Activated CD4-positive, alpha-beta memory T cell treated with anti-CD3 and anti-CD28 coated beads, Interleukin-2, amount 10 ng/mL, durations not matched to agents 7 days and 5 days (primary cell): ENCODE measurements at regions not wholly inside any gene's neighbourhood (a gene's known extent, or its start where the extent isn't known, plus 50 kb on each side); places are given as distances from the start of the nearest gene placed in this dataset.
"Not testable (repeated sequence)": the region's sequence is repeated elsewhere in the genome, so short reads cannot be mapped to it uniquely, and the experiment has no call there.

Source experiments
- CTCF ChIA-PET: fragments of 350-600 bp; sonication (Branson Sonifier 250); formaldehyde crosslinking; loops from one replicate; lab custom pipeline; 2021; ENCODE audit warnings: antibody characterized with exemption, inconsistent platforms; lab: Charles Lee
- POLR2A ChIA-PET: fragments of 350-600 bp; sonication (Branson Sonifier 250); formaldehyde crosslinking; loops from one replicate; lab custom pipeline; 2021; ENCODE audit warnings: antibody characterized with exemption; lab: Charles Lee
- DNase-seq: peaks from one replicate; pipeline ENCODE4 v3.0.0-alpha.2; 2020
- H3K27ac Mint-ChIP-seq: one replicate; pipeline ENCODE4 v1.8.0; 2021; ENCODE audit warnings: mild to moderate bottlenecking, mixed read lengths
- H3K27me3 Mint-ChIP-seq: one replicate; pipeline ENCODE4 v1.8.0; 2021; ENCODE audit warnings: mixed read lengths
- H3K36me3 Mint-ChIP-seq: one replicate; pipeline ENCODE4 v1.8.0; 2021; ENCODE audit warnings: low read depth, mixed read lengths
- H3K4me1 Mint-ChIP-seq: one replicate; pipeline ENCODE4 v1.8.0; 2021; ENCODE audit warnings: mixed read lengths
- H3K4me3 Mint-ChIP-seq: one replicate; pipeline ENCODE4 v1.8.0; 2021; ENCODE audit warnings: mild to moderate bottlenecking, mixed read lengths
- H3K9me3 Mint-ChIP-seq: one replicate; pipeline ENCODE4 v1.8.0; 2021; ENCODE audit warnings: mixed read lengths

- Mint-ChIP-seq H3K4me3 (no peak overlapping the region), H3K36me3 (no peaks in the 10 kb centered on the region), H3K4me1 (no peaks in the 10 kb centered on the region), H3K27me3 (peaks cover 6% of the 10 kb centered on the region), H3K27ac (no peak overlapping the region), H3K9me3 (no peaks in the 10 kb centered on the region)
- ChIA-PET POLR2A (no interaction called here), CTCF (no interaction called here)
- no peak for DNase-seq
Observed at GRCh38 chr1:88544195-88544594, 139.9 kb upstream of the PKN2 start.

- no peak for DNase-seq
- ChIA-PET POLR2A (no interaction called here), CTCF (no interaction called here)
- no peaks in the 10 kb centered on the region for H3K4me1 Mint-ChIP-seq
- H3K9me3 Mint-ChIP-seq, result no peaks in the 10 kb centered on the region
- peaks cover 3% of the 10 kb centered on the region for H3K27me3 Mint-ChIP-seq
- H3K27ac Mint-ChIP-seq, result no peak overlapping the region
- H3K4me3 Mint-ChIP-seq, result no peak overlapping the region
- H3K36me3 Mint-ChIP-seq, result no peaks in the 10 kb centered on the region
Observed at GRCh38 chr1:88549536-88549935, 134.5 kb upstream of the PKN2 start.

GRCh38 chr1:88552226-88552625, 131.8 kb upstream of the PKN2 start:
- H3K4me1 Mint-ChIP-seq, result no peaks in the 10 kb centered on the region
- H3K27ac Mint-ChIP-seq, result no peak overlapping the region
- no peak overlapping the region for H3K4me3 Mint-ChIP-seq
- no peaks in the 10 kb centered on the region for H3K9me3 Mint-ChIP-seq
- no peak for DNase-seq
- no peaks in the 10 kb centered on the region for H3K36me3 Mint-ChIP-seq
- POLR2A ChIA-PET, result interaction anchor here (0.6 kb wide), 1 partner anchor 60 kb away, joined by 3 read pairs; no protein-coding TSS in a partner anchor
- peaks cover 3% of the 10 kb centered on the region for H3K27me3 Mint-ChIP-seq
- CTCF ChIA-PET, result no interaction called here

GRCh38 chr1:88557014-88557413, 127.1 kb upstream of the PKN2 start:
- POLR2A ChIA-PET, result no interaction called here
- Mint-ChIP-seq H3K4me1 (no peaks in the 10 kb centered on the region), H3K36me3 (no peaks in the 10 kb centered on the region)

GRCh38 chr1:88560621-88561020, 123.5 kb upstream of the PKN2 start:
- Mint-ChIP-seq H3K9me3 (no peaks in the 10 kb centered on the region), H3K4me1 (no peaks in the 10 kb centered on the region), H3K4me3 (no peak overlapping the region), H3K27me3 (peaks cover 4% of the 10 kb centered on the region), H3K36me3 (no peaks in the 10 kb centered on the region), H3K27ac (no peak overlapping the region)
- DNase-seq, result no peak
- CTCF ChIA-PET, result interaction anchor here (1.4 kb wide), 1 partner anchor 382 kb away, joined by 4 read pairs; no protein-coding TSS in a partner anchor
- POLR2A ChIA-PET, result no interaction called here

More at GRCh38 chr1:88557014-88557413, 127.1 kb upstream of the PKN2 start:
- H3K27ac Mint-ChIP-seq, result no peak overlapping the region
- DNase-seq, result no peak
- peaks cover 5% of the 10 kb centered on the region for H3K27me3 Mint-ChIP-seq
- H3K9me3 Mint-ChIP-seq, result no peaks in the 10 kb centered on the region
- CTCF ChIA-PET, result no interaction called here
- H3K4me3 Mint-ChIP-seq, result no peak overlapping the region

GRCh38 chr1:88562991-88563390, 121.1 kb upstream of the PKN2 start:
- H3K9me3 Mint-ChIP-seq, result no peaks in the 10 kb centered on the region
- ChIA-PET POLR2A (no interaction called here), CTCF (no interaction called here)
- no peak overlapping the region for H3K27ac Mint-ChIP-seq
- no peaks in the 10 kb centered on the region for H3K4me1 Mint-ChIP-seq
- H3K4me3 Mint-ChIP-seq, result no peak overlapping the region
- DNase-seq, result no peak
- no peaks in the 10 kb centered on the region for H3K36me3 Mint-ChIP-seq
- H3K27me3 Mint-ChIP-seq, result peaks cover 6% of the 10 kb centered on the region

GRCh38 chr1:88566615-88567387, 117.3 kb upstream of the PKN2 start:
- Mint-ChIP-seq H3K27ac (no peak overlapping the region), H3K36me3 (no peaks in the 10 kb centered on the region), H3K9me3 (no peaks in the 10 kb centered on the region), H3K4me1 (no peaks in the 10 kb centered on the region), H3K27me3 (peaks cover 7% of the 10 kb centered on the region), H3K4me3 (no peak overlapping the region)
- ChIA-PET POLR2A (no interaction called here), CTCF (no interaction called here)
- DNase-seq, result no peak

- no peaks in the 10 kb centered on the region for H3K9me3 Mint-ChIP-seq
- peaks cover 7% of the 10 kb centered on the region for H3K27me3 Mint-ChIP-seq
- DNase-seq, result no peak
- ChIA-PET POLR2A (no interaction called here), CTCF (no interaction called here)
- H3K36me3 Mint-ChIP-seq, result no peaks in the 10 kb centered on the region
- no peaks in the 10 kb centered on the region for H3K4me1 Mint-ChIP-seq
- no peak overlapping the region for H3K4me3 Mint-ChIP-seq
- no peak overlapping the region for H3K27ac Mint-ChIP-seq
Observed at GRCh38 chr1:88571506-88571905, 112.6 kb upstream of the PKN2 start.

GRCh38 chr1:88579598-88579997, 104.5 kb upstream of the PKN2 start:
- Mint-ChIP-seq H3K27ac (no peak overlapping the region), H3K9me3 (no peaks in the 10 kb centered on the region), H3K4me1 (no peaks in the 10 kb centered on the region), H3K4me3 (no peak overlapping the region), H3K27me3 (peaks cover 5% of the 10 kb centered on the region), H3K36me3 (no peaks in the 10 kb centered on the region)
- ChIA-PET CTCF (no interaction called here), POLR2A (no interaction called here)
- DNase-seq, result no peak

- Mint-ChIP-seq H3K27ac (no peak overlapping the region), H3K27me3 (peaks cover 11% of the 10 kb centered on the region), H3K4me1 (no peaks in the 10 kb centered on the region), H3K36me3 (no peaks in the 10 kb centered on the region), H3K4me3 (no peak overlapping the region), H3K9me3 (no peaks in the 10 kb centered on the region)
- DNase-seq, result no peak
- ChIA-PET POLR2A (no interaction called here), CTCF (no interaction called here)
Observed at GRCh38 chr1:88581703-88582102, 102.4 kb upstream of the PKN2 start.

GRCh38 chr1:88593358-88593757, 90.7 kb upstream of the PKN2 start:
- no peaks in the 10 kb centered on the region for H3K36me3 Mint-ChIP-seq
- no peak overlapping the region for H3K4me3 Mint-ChIP-seq
- H3K27me3 Mint-ChIP-seq, result peaks cover 10% of the 10 kb centered on the region
- ChIA-PET POLR2A (no interaction called here), CTCF (interaction anchor here (1.8 kb wide), 1 partner anchor 413 kb away, joined by 3 read pairs; no protein-coding TSS in a partner anchor)
- DNase-seq, result no peak
- H3K9me3 Mint-ChIP-seq, result peaks cover 4% of the 10 kb centered on the region
- no peaks in the 10 kb centered on the region for H3K4me1 Mint-ChIP-seq
- no peak overlapping the region for H3K27ac Mint-ChIP-seq

- CTCF ChIA-PET, result interaction anchor here (1.8 kb wide), 1 partner anchor 415 kb away, joined by 3 read pairs; no protein-coding TSS in a partner anchor
- H3K4me1 Mint-ChIP-seq, result no peaks in the 10 kb centered on the region
Observed at GRCh38 chr1:88595355-88596002, 88.6 kb upstream of the PKN2 start.

GRCh38 chr1:88597973-88598372, 86.1 kb upstream of the PKN2 start:
- DNase-seq, H3K9me3 Mint-ChIP-seq, H3K4me3 Mint-ChIP-seq, H3K4me1 Mint-ChIP-seq, H3K27ac Mint-ChIP-seq, H3K36me3 Mint-ChIP-seq, CTCF ChIA-PET, POLR2A ChIA-PET, H3K27me3 Mint-ChIP-seq: not testable (repeated sequence)

More at GRCh38 chr1:88595355-88596002, 88.6 kb upstream of the PKN2 start:
- H3K27ac Mint-ChIP-seq, result no peak overlapping the region
- peaks cover 6% of the 10 kb centered on the region for H3K27me3 Mint-ChIP-seq
- DNase-seq, result no peak
- peaks cover 3% of the 10 kb centered on the region for H3K9me3 Mint-ChIP-seq
- no peak overlapping the region for H3K4me3 Mint-ChIP-seq
- H3K36me3 Mint-ChIP-seq, result no peaks in the 10 kb centered on the region
- POLR2A ChIA-PET, result no interaction called here
